ENCODE measurements at regions not wholly inside any gene's neighbourhood (a gene's known extent, or its start where the extent isn't known, plus 50 kb on each side); places are given as distances from the start of the nearest gene placed in this dataset.

- TF ChIP-seq CTCF (IDR thresholded peaks at IDR 0.05) (no peak), POLR2A (IDR thresholded peaks at IDR 0.05) (no peak), POLR2AphosphoS5 (IDR thresholded peaks at IDR 0.05) (no peak), EP300 (IDR thresholded peaks at IDR 0.05; ENCODE audit: low read depth) (no peak)
These were observed 364.8 kb upstream of the MEIS1 start for GRCh38 chr2:66069937-66070720.
